HG03520 (cell line): ENCODE measurements at regions not wholly inside any gene's neighbourhood (a gene's known extent, or its start where the extent isn't known, plus 50 kb on each side); places are given as distances from the start of the nearest gene placed in this dataset.

Experiments used
- ATAC-seq: cut with Tn5 transposase; IDR thresholded peaks from one replicate; pipeline ENCODE4 v1.9.1; 2021; ENCODE audit warnings: mild to moderate bottlenecking, moderate library complexity; ENCODE audit not compliant: unreplicated experiment

- ATAC-seq = no peak
These were observed 150.4 kb upstream of the GAREM1 start for GRCh38 chr18:32621034-32621433.

GRCh38 chr18:32618546-32618945 is 147.9 kb upstream of the GAREM1 start:
- no peak for ATAC-seq

DNA sequence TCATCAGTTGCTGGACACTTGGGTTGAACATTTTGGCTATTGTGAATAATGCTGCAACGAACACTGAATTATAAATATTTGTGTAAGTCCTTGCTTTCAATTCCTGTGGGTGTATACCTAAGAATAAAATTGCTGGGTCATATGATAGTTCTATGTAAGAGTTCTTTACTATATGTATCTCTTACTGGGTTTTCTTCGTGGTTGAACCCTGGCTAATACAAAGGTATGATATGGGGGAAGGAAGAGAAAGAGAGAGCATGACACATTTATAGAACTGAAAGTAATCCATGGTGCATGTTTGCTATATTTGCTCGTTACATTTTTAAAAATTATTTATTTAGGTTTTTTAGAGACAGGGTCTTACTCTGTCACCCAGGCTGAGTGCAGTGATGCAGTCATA is 143.1 kb upstream of the GAREM1 start:
- no peak for ATAC-seq

DNA sequence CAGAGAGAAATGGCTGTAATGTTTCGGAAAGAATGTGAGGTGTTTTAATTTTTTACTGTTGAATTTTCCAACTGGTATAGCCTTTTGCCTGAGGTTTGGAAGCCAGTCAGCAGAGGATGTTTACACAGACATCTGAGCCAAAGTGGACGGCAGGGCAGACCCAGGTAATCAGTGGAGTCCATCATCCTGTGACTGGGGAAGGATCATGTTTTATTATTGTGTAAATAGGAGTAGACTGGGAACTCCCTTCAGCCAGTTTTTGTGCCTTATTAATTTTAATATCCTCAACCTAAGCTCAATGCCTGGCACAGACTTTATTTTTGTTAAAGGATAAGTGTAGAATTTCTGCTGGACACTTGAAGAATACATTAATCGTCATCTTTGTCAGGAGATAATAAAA is 142.0 kb upstream of the GAREM1 start:
- ATAC-seq = no peak

DNA sequence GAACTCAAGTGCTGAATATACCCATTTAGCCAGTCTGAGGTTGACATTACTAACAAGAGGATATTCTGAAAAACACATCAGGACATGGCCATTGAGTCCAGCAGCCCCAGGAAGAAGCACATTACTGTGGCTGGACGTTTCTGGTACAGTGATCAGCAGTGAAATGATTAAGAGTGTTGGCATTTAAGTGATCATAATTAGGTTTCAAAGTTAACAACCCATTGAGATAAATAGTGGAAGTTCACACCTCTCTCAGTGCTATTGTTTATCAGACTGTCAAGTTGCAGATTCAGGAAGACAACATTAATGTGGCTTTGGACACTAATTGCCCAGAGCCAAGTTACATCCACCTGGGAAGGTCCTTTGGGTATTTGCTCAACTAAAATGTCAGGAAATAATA is 139.5 kb upstream of the GAREM1 start:
- no peak for ATAC-seq

GRCh38 chr18:32607816-32608215 is 137.1 kb upstream of the GAREM1 start:
- ATAC-seq = no peak

GRCh38 chr18:32598144-32598543 is 127.5 kb upstream of the GAREM1 start:
- ATAC-seq = peak; percentile 75

GRCh38 chr18:32596501-32596900 is 125.8 kb upstream of the GAREM1 start:
- ATAC-seq = no peak

DNA sequence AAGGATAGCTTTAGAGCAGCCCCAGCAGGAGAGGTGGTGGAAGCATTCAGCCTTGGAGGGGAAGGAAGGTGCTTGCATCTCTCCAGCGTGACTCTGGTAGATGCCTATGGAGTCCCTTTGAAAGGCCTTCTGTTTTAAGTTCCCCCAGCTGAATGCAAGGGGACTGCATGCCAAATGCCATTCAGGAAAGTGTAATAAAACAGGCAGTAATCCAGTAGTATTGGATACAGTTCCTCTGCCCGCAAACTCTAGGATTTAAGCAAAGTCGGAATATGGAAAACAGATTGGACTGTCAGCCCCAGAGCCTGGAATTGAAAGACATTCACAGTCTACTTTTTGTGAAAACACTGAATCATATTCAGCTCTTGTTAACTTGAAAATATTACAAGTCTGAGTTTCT is 125.2 kb upstream of the GAREM1 start:
- no peak for ATAC-seq

DNA sequence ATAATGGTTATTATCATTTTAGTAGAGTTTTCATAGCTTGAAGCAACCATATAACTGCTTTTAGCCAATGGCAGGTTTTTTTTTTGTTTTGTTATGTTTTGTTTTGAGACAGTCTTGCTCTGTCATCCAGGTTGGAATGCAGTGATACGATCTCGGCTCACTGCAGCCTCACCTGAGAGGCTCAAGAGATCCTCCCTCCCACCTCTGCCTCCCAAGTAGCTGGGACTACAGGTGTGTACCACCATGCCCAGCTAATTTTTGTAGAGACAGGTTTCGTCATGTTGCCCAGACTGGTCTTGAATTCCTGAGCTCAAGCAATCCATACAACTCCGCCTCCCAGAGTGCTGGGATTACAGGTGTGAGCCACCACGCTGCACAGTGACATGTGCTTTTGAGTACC is 117.5 kb upstream of the GAREM1 start:
- ATAC-seq = no peak

DNA sequence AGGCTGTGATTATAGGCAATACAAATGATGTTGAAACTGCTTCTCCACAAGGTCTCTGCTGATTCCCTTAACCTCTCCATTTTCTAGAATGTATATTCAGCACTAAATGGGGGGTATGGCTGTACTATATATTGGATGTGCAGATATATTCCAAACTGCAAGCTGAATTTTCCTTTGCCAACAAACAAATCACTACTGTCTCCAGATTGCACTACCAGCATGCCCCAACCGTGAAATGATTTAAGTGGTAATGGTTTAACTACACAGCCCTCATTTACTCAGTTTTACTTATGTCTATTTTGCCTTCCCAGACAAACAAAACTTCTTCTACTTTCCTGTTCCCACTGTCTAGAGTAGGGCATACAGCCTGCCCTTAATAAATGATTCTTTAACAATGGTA is 112.7 kb upstream of the GAREM1 start:
- no peak for ATAC-seq

- ATAC-seq = no peak
These were observed 111.8 kb upstream of the GAREM1 start for GRCh38 chr18:32582455-32582854.

GRCh38 chr18:32577561-32577960 is 106.9 kb upstream of the GAREM1 start:
- no peak for ATAC-seq

DNA sequence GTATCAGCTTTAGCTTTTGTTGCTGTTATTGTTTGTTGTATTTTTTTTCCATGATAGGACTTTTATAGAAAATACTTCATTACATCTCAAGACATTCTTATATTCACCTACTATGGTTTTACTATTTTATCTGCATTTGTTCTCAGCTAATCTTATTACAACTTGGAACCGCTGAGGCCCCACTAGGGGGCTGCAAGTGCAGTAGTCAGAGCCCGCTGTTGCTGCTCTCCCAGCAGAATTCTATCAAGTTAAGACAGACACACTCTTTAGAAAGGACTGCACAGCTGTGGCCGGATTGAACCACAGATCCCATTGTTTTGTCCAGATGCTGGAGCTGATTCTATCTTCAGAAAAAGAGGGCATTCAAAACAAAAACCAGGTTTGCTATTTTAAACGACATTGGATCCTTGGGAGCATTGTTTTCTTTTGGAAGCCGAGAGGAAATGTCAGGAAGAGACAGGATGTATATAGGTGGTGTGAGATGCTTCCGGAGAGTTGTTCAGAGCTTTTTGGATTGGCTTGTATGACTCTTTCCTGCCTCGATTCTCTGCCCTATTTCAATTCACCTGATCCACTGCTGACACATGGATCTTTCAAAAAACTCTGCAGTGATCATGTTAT is 105.7 kb upstream of the GAREM1 start:
- ATAC-seq = no peak

DNA sequence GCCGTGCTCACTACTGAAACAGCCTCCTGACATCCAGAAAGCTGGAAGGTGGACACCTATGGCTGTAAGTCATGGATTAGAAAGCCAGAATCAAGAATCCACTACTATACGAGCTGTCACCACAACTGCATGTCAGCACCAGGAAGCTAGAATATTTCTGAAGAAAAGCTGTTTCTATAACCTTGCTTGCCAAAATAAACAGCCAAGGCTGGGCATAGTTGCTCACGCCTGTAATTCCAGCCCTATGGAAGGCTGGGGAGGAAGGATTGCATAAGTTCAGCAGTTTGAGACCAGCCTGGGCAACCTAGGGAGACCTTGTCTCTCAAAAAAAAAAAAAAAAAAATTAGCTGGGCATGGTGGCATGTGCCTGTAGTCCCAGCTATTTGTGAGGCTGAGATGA is 96.3 kb upstream of the GAREM1 start:
- no peak for ATAC-seq

DNA sequence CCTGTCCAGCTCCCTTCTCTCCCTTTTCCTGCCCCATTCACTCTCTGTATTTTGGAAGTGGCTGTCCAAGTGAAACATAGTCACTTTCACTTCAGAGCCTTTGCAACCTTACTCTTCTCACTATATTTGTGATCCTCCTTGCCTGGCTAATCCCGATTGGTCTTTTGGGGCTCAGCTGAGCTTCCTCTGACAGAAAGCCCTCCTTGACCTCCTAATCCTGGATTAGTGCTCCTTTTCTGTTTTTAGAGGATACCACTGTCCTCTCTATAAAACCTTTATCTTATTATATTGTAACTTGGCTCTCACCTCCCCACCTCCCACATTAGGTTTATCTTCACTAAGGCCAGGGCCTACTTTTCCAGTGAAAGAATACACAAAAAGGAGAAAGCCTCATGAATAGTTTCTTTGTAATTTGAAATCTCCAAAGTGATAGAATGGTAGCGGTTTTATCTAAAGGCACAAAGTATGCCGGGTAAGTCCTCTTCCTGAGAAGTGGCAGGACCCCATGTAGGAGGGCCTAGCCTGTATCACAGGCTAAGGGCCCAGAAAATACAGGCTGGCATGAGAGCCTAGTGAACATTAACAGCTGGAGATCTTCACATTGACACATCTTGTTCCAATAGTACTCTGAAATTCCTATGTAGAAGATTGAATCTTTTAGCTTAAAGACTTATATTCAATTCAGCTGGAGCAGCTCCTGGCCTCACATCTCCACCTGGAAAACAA is 83.1 kb upstream of the GAREM1 start:
- ATAC-seq = no peak

GRCh38 chr18:32553174-32553573 is 82.5 kb upstream of the GAREM1 start:
- ATAC-seq = no peak

DNA sequence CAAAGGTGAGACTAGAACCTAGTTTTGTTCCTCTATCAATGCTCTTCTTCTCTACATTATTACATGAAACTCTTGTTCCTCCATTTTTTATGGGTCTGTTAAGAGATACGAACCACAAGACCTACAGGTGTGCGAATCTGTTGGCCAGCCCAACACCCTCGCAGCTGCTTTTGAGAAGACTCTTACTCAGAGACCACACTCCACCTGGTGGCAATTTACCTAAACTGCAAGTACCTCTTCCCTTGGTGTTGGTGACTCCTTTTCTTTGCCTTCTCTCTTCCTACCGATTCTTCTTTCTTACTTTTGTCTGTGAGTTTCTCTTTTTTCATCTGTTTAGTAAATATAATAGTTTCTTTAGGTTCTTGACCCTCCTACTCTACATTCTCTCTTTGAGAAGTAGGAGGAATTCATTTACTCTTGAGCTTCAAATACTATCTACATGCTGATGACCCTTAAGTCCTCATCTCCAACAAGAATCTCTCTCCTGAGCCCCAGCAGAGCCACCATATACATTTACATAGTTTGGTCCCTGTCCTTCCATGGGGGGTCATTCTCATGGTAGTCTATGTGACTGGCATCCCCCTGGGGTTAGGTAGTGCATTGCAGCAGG is 81.8 kb upstream of the GAREM1 start:
- peak; percentile 86 for ATAC-seq

GRCh38 chr18:32550963-32551362 is 80.3 kb upstream of the GAREM1 start:
- no peak for ATAC-seq

DNA sequence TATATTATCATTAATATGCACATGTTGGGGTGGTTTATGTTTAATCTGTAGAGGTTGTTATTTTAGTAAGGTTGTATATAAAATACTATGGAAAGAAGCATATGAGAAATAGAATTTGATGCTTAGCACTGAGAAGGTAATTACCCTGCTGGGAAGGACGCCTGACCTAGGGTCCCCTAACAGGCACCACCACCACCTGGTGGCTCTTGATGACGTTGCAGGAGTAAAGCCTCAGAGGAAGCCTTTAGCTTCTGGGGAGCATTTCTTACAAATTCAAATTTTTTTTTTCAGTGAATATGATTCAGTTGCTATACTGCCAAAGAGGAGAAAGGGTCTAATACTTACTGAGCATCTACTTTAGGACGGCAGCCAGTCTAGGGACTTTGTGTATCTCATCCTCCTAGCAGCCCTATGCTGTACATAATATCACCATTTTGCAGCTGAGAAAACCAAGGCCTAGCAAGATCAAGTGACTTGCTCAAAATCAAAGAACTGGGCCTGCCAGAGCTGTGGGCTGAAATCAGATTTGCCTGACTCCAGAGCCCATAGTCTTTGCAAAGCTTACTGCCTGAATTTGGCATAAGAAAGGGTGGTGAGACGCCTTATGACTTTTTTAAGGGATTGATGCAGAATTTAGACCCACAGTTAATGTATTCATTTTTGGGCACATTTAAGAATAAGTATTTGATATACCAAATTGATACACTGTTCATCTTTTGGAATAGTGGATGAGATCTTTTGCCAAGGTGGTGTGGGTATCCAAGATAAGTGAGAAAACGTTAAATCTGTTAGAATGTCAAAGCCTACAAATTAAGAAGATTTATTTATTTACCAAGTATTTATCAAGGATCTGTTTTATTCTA is 78.8 kb upstream of the GAREM1 start:
- ATAC-seq = peak; percentile 89

- ATAC-seq = no peak
These were observed 78.0 kb upstream of the GAREM1 start for GRCh38 chr18:32548688-32549087.
